Body of pancreas (tissue), 4 donors: ENCODE measurements at regions not wholly inside any gene's neighbourhood (a gene's known extent, or its start where the extent isn't known, plus 50 kb on each side); places are given as distances from the start of the nearest gene placed in this dataset.

Experiments used
- ATAC-seq: fragments of 150-250 bp; one replicate; pipeline ENCODE4 v1.9.1; 2016
- DNase-seq, 4 donors: peaks; one replicate each; pipeline ENCODE4 v3.0.0-alpha.2; 2019
- H3K27ac ChIP-seq, 4 donors: fragments of 200-600 bp; sonication (generic); 1 replicate in 3 of 4; 2 replicates in 1 of 4; pipeline versions ENCODE4 v1.5.1 to v1.6.1; 2016 to 2019; ENCODE audit warnings: mild to moderate bottlenecking in 1 of 4, mixed read lengths in 1 of 4, moderate library complexity in 1 of 4
- H3K27me3 ChIP-seq, 2 donors: fragments of 200-600 bp; sonication (generic); one replicate each; pipeline ENCODE4 v1.6.0; 2016; ENCODE audit warnings: mild to moderate bottlenecking in 1 of 2
- H3K36me3 ChIP-seq, 2 donors: fragments of 200-600 bp; sonication (generic); replicated peaks in 1 of 2; 2 replicates each; pipeline ENCODE4 v1.5.1; 2016; ENCODE audit warnings: low read depth in 2 of 2; ENCODE audit not compliant: insufficient read depth in 1 of 2
- H3K4me1 ChIP-seq: fragments of 200-600 bp; sonication (generic); one replicate; pipeline ENCODE4 v1.6.0; 2016
- H3K4me3 ChIP-seq, 2 donors: fragments of 200-600 bp; sonication (generic); 1 replicate in 1 of 2; 2 replicates in 1 of 2; pipeline ENCODE4 v1.5.1; 2016 to 2019
- H3K9me3 ChIP-seq, 3 donors: fragments of 200-600 bp; sonication (generic); 1 replicate in 2 of 3; 2 replicates in 1 of 3; pipeline ENCODE4 v1.5.1; 2016
- CTCF ChIP-seq, 7 experiments: fragments of 450-650 bp in 4 of 7; fragments of 200-600 bp in 3 of 7; sonication (generic) in 3 of 7; IDR thresholded peaks; one replicate each; pipeline ENCODE4 v1.5.1; 2016 to 2019; ENCODE audit warnings: antibody characterized with exemption in 7 of 7
- POLR2A ChIP-seq, 3 donors: fragments of 450-650 bp; IDR thresholded peaks; one replicate each; pipeline ENCODE4 v1.6.1; 2016; ENCODE audit warnings: antibody characterized with exemption in 3 of 3, mild to moderate bottlenecking in 2 of 3
- WGBS, 2 donors: methylation state at CpG; one replicate each; pipeline ENCODE4 v1.1.5; 2017; 5-methylcytosine and 5-hydroxymethylcytosine counted together
- intact Hi-C: fragments of 100-400 bp; cut with DNase I; formaldehyde crosslinking; loops from one replicate; pipeline ENCODE4 v1.15.1; 2023

- H3K4me3 ChIP-seq, result no peak overlapping the region
- ATAC-seq, result no peak
- no peak overlapping the region for H3K27ac ChIP-seq
- no peaks in the 10 kb centered on the region for H3K9me3 ChIP-seq
- no peaks in the 10 kb centered on the region for H3K27me3 ChIP-seq
- DNase-seq, result no peak
- H3K36me3 ChIP-seq, result no peaks in the 10 kb centered on the region
- H3K4me1 ChIP-seq, result no peaks in the 10 kb centered on the region
- WGBS, 2 donors, result 58 to 68% methylated on average over 1 of the region's 1 CpG
- no peak for TF ChIP-seq CTCF (IDR thresholded peaks at IDR 0.05)
- TF ChIP-seq POLR2A (IDR thresholded peaks at IDR 0.05), result no peak
- intact Hi-C loops, result no loop called here
Observed at GRCh38 chr5:41575110-41575779, 64.8 kb upstream of the PLCXD3 start.

GRCh38 chr5:41574391-41574790, 64.0 kb upstream of the PLCXD3 start:
- no peaks in the 10 kb centered on the region for H3K36me3 ChIP-seq
- DNase-seq (no peak), ATAC-seq (no peak)
- H3K9me3 ChIP-seq, result no peaks in the 10 kb centered on the region
- TF ChIP-seq CTCF (IDR thresholded peaks at IDR 0.05) (no peak), POLR2A (IDR thresholded peaks at IDR 0.05) (no peak)
- no peak overlapping the region for H3K27ac ChIP-seq
- WGBS, 2 donors, result 59 to 65% methylated on average over 2 of the region's 2 CpGs
- no peaks in the 10 kb centered on the region for H3K4me1 ChIP-seq
- intact Hi-C loops, result no loop called here
- no peaks in the 10 kb centered on the region for H3K27me3 ChIP-seq
- H3K4me3 ChIP-seq, result no peak overlapping the region
